Omental fat pad (tissue), 3 donors: ENCODE measurements at regions not wholly inside any gene's neighbourhood (a gene's known extent, or its start where the extent isn't known, plus 50 kb on each side); places are given as distances from the start of the nearest gene placed in this dataset.

ENCODE experiments used
- ATAC-seq: fragments of 150-250 bp; one replicate; pipeline ENCODE4 v1.9.1; 2016; ENCODE audit warnings: mild to moderate bottlenecking, moderate library complexity; ENCODE audit not compliant: low FRiP score
- DNase-seq: peaks from one replicate; pipeline ENCODE4 v3.0.0-alpha.2; 2019; ENCODE audit warnings: low spot score
- CTCF ChIP-seq, 3 donors: fragments of 450-650 bp; IDR thresholded peaks; one replicate each; pipeline ENCODE4 v1.5.1; 2016 to 2017; ENCODE audit warnings: antibody characterized with exemption in 3 of 3, mild to moderate bottlenecking in 3 of 3, moderate library complexity in 2 of 3

- ATAC-seq (no peak), DNase-seq (no peak)
- TF ChIP-seq CTCF (IDR thresholded peaks at IDR 0.05), result no peak
Observed at GRCh38 chr2:5984273-5984655, 292.1 kb downstream of the SOX11 start.

- TF ChIP-seq CTCF (IDR thresholded peaks at IDR 0.05), result no peak
- DNase-seq (no peak), ATAC-seq (no peak)
Observed at GRCh38 chr2:5984946-5985345, 292.8 kb downstream of the SOX11 start.

GRCh38 chr2:5985536-5986385 is 293.6 kb downstream of the SOX11 start:
- TF ChIP-seq CTCF (IDR thresholded peaks at IDR 0.05), result no peak
- DNase-seq (no peak), ATAC-seq (no peak)

- no peak for TF ChIP-seq CTCF (IDR thresholded peaks at IDR 0.05)
- no peak for DNase-seq
- ATAC-seq, result no peak
Observed at GRCh38 chr2:5986801-5987787, 294.9 kb downstream of the SOX11 start.

GRCh38 chr2:5988120-5988519 is 295.9 kb downstream of the SOX11 start:
- DNase-seq (no peak), ATAC-seq (no peak)
- TF ChIP-seq CTCF (IDR thresholded peaks at IDR 0.05), result no peak

GRCh38 chr2:5990086-5990485 is 297.9 kb downstream of the SOX11 start:
- ATAC-seq (no peak), DNase-seq (no peak)
- no peak for TF ChIP-seq CTCF (IDR thresholded peaks at IDR 0.05)
